ENCODE measurements at regions not wholly inside any gene's neighbourhood (a gene's known extent, or its start where the extent isn't known, plus 50 kb on each side); places are given as distances from the start of the nearest gene placed in this dataset.
"Not testable (repeated sequence)": the region's sequence is repeated elsewhere in the genome, so short reads cannot be mapped to it uniquely, and the experiment has no call there.

GRCh38 chrX:97921223-97921622 lies 1037.5 kb downstream of the RPA4 start:
- TF ChIP-seq POLR2AphosphoS5 (IDR thresholded peaks at IDR 0.05; ENCODE audit: borderline replicate concordance, low read depth, low read length); EZH2 (IDR thresholded peaks at IDR 0.05); FOXP2 (optimal IDR thresholded peaks at IDR 0.05; ENCODE audit: control extremely low read depth, extremely low read length, insufficient read depth): not testable (repeated sequence)
